HG03432 (cell line): ENCODE measurements at regions not wholly inside any gene's neighbourhood (a gene's known extent, or its start where the extent isn't known, plus 50 kb on each side); places are given as distances from the start of the nearest gene placed in this dataset.
A peak's percentile ranks its signal among the peaks of the same experiment; 100 is the strongest.
"Not testable (repeated sequence)": the region's sequence is repeated elsewhere in the genome, so short reads cannot be mapped to it uniquely, and the experiment has no call there.

Source experiments
- ATAC-seq: cut with Tn5 transposase; IDR thresholded peaks from one replicate; pipeline ENCODE4 v1.9.1; 2021; ENCODE audit warnings: mild to moderate bottlenecking, moderate library complexity; ENCODE audit not compliant: unreplicated experiment

DNA sequence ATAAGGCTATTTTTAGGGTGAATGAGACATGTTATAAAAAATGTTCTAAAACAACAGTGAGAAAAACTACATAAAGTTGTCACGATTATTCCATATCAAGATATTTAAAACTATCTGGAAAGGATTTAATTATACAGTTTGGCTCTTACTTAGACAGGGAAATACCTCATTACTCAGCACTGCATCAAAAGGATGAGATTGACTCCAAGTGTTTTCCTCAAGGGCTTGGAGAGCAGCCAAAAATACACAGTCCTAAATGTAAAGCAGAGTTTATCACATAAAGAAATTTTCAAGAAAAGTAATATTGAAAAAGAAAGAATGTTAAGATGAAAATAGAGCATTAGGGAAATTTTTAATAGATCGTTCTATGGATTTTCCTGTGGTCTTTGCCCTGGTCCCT is 285.5 kb upstream of the NETO1 start:
- ATAC-seq, result no peak

DNA sequence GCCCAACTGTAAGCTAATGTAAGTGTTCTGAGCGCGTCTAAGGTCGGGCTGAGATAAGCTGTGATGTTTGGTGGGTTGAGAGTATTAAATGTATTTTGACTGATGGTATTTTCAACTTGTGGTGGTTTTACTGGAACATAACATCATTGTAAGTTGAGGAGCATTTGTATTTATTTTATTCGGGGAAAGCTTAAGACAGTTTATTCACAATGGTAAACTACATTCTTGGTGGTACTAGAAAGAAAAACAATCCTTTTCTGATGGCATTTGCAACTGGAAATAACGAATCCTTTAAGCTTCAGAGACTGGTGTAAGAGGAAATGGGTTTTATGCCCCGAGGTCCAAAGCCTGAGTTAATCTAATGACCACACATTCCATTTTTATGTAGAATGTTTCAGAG is 283.3 kb upstream of the NETO1 start:
- no peak for ATAC-seq

DNA sequence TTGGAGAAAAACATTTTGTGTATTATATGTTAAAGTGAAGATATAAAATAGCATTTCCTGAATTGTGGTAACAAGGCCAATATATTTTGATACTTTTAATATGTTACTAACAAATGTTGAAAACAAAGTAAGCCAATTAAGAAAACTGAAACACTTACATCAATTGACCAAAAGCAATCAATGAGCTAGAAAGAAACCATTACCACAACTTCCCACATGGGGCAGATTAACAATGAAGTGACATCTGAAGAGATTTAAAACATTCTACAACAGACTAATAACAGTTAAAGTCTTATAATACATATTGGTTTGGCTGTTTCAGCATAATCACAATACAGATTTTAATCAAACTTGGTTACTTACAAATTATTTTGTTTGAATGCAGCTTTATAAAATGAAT is 282.4 kb upstream of the NETO1 start:
- no peak for ATAC-seq

GRCh38 chr18:73147590-73147989 is 279.8 kb upstream of the NETO1 start:
- no peak for ATAC-seq

- ATAC-seq, result no peak
Observed at GRCh38 chr18:73144030-73144429, 276.2 kb upstream of the NETO1 start.

DNA sequence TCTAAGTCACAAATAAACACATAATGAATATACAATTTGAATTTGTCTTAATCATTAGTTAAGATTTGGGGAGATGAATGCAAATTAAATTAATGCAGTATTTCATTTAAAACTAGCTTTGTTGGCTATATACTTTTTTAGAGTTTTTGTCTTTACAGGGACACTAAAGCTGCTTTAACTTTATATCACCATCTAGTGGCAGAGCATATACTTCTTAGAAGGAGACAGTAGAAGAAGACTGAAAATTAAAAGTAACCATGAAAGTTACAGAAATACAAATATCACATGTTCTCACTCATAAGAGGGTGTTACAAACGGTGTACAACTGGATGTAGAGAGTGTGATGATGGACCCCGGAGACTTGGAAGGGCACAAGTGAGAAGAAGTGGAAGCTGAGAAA is 268.3 kb upstream of the NETO1 start:
- ATAC-seq, result peak; percentile 64

DNA sequence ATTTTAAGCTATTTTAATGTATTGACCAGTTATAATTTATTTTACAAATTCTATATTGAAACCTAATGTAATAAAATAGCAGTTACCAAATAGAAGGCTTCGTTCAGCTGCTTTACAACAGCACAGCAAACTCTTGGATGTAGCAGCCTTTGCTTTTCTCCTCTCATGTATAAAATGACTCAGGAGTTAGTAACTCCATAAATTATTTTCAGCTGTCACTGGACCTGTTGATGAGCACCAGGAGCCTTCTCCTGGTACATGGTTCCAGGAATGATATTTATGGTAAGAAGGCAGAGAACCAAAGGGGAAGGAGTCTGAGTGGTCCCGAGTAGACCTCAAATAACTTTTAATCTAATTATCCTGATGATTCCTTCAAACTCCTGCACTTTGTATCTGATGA is 256.4 kb upstream of the NETO1 start:
- no peak for ATAC-seq

GRCh38 chr18:73121207-73121606 is 253.4 kb upstream of the NETO1 start:
- ATAC-seq, result no peak

DNA sequence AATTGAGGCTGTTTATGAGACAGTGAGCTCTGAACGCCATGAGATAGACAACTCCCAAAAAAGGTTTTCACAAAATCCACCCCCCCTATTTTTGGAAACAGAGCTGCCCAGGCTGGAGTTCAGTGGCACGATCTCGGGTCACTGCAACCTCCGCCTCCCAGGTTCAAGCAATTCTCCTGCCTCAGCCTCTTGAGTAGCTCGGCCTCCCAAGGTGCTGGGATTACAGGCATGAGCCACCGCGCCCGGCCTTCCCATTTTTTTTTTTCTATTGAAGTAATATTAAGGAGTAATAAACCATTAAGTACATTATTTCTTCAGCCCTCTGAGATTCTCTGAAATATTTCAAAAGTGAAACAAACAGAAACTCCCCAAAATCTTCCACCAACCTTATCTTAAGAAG is 252.8 kb upstream of the NETO1 start:
- no peak for ATAC-seq

DNA sequence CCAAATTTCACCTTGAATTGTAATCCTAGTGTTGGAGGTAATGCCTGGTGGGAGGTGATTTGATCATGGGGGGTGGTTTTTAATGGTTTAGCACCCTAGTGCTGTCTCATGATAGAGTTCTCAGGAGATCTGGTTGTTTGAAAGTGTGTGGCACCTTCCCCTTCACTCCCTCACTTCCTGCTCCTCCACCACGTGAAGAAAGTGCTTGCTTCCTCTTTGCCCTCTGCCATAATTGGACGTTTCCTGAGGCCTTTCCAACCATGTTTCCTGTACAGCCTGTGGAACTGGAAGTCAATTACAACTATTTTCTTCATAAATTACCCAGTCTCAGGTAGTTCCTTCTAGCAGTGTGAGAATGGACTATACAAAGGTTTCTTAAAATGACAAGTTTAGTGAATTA is 251.8 kb upstream of the NETO1 start:
- ATAC-seq, result no peak

DNA sequence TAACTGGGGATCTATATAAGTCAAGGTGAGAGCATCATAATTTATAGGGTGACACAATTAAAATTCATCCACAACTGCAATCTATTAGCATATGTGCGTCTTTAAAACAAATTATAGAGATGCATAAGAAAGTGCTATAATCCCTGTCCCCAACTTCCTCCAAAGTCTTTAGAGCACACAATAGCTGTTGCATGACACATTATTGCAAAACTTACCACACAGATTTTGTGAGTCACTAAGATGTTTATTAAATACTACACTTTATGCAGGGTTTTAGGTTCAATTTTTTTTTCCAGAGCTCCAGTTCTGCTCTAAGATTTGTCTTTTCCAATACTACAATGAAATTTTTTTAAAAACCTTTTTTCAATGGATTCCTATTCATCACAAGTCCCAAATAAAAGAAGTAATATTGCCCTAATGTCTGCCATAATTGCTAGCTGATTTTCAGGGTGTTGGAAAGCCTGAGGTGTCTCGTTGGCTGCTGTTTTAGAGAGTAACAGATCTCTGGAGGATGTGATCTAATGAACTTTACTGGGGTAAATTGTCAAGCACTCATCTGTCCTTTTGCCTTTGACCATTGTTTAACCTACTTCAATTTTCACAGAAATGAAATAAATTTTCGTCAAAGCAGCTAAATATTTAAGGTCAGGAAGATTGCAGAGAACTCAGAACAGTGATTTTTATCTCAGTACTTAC is 250.5 kb upstream of the NETO1 start:
- no peak for ATAC-seq

- ATAC-seq, result no peak
Observed at GRCh38 chr18:73110307-73110706, 242.5 kb upstream of the NETO1 start.

DNA sequence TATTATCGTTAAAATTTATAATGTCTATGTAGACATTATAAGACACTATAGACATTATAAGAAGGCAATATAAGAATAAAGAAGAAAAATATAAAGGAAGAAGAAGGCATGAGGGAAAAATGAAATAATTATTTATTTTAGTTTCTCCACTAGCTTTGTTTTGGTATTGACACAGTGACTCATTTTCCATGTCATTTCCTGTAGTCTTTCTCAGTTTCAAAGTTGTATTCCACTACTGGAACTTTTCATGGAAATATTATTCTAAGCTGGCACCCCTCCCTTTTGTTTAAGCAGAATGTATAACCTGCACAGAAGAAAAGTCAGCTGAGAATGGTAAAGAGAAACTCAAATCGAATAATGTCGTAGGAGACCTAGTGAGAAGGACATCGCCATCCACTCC is 234.2 kb upstream of the NETO1 start:
- ATAC-seq, result no peak

DNA sequence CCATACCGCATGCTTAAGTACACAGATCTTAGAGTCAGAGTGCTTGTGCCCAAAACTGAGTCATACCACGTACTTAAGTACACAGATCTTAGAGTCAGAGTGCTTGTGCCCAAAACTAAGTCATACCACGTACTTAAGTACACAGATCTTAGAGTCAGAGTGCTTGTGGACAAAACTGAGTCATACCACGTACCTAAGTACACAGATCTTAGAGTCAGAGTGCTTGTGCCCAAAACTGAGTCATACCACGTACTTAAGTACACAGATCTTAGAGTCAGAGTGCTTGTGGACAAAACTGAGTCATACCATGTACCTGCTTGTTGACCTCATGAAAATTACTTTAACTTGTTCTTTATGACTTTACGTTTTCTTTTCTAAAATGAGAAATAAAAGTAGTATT is 233.7 kb upstream of the NETO1 start:
- not testable (repeated sequence) for ATAC-seq

GRCh38 chr18:73099759-73100158 is 232.0 kb upstream of the NETO1 start:
- no peak for ATAC-seq

DNA sequence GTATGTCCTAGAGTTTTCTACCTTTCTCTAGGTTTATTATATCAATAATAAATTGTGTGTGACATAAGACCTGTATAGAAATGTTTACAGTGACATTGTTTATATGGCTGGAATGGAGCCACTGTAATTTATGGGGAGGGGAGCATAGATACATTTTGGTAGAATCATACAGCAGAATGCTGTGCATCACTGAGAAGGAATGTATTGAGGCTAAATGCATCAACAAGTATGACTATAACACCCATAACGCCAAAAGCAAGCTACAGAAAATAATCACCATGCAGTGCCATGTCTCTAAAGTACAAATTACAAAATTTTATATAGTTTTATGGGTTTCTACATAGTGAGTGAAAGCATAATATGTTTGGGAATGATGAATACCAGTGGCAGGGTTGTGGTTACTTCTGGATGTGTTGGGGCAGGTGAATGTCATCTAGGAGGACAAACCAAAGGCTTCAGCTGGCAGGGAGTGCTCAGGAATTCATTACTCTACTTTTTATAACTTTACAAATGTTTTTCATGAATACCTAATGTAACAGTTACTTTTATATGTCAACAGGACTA is 226.0 kb upstream of the NETO1 start:
- no peak for ATAC-seq

GRCh38 chr18:73088445-73088844 is 220.7 kb upstream of the NETO1 start:
- ATAC-seq, result no peak

DNA sequence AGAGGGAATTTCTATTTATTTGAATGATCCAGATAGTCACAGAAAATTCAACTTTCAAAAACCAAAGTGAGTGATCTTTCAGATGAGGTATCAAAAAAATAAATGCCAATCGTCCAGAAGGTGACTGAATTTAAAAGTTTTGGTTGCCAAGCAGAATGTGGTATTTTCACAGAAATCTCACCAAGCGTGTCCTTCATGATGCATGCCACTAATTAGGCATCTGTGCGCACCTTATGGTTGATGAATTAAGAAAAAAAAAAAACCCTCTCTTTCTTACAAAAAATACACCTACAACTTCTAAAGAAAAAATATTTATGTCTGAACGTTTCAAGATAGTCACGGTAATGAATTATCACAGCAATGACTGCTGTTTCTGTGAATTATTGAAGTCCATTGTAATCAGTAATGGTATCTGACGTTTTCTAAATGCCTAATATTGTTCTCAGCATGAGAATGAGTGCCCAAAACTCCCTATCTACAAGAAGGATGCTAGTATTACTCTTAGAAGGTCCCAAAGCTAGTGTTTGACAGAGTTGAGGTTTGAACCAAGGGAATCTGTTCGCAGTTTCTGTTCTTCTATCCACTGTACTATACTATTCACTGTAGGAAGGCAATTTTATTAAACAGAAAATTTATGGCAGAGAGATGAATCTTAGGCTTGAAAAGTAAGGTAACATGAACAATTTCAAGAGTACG is 219.6 kb upstream of the NETO1 start:
- ATAC-seq, result no peak

DNA sequence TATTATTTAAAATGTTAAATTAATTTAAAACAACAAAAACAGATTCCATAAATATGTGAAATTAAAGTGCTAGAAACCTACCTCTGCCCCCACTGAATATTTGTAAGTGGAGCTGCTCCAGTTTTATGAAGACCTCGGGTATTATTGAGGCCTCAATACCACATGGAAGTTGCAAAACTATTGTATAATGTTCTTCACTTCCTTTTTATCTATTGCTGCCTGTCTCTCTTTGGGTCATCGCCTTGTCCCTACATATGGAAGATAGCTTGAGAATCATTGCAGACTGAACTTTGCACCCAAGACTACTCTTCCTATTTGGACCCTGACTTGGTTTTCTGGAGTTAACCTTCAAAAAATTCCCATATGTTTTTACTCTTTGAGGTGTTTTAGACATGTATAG is 212.1 kb upstream of the NETO1 start:
- ATAC-seq, result no peak

- no peak for ATAC-seq
Observed at GRCh38 chr18:73060666-73061288, 193.0 kb upstream of the NETO1 start.

DNA sequence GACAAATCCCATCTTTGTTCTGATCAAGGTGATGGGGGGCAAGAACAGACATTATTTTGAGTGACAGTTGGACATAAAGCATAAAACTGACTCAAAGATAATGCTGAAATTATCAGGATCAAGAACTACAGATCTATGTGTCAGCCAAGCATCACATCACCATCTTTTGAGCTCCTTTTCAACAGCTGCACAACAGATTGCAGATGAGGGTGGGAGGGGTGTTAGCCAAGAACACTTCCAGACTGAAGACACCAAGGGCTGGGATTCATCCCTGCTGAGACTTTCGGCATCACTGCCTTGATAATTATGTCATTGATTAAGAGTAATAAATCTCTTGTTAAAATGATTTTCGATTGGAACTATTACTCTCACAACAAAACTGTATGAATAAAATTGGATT is 191.5 kb upstream of the NETO1 start:
- no peak for ATAC-seq

GRCh38 chr18:73047688-73048087 is 179.9 kb upstream of the NETO1 start:
- no peak for ATAC-seq
